ENCODE measurements at regions not wholly inside any gene's neighbourhood (a gene's known extent, or its start where the extent isn't known, plus 50 kb on each side); places are given as distances from the start of the nearest gene placed in this dataset.

- H3K4me3 ChIP-seq (ENCODE audit: low read depth, low read length): no peak overlapping the region
- DNase-seq (ENCODE audit: low read depth): no peak
- no peak for TF ChIP-seq CTCF (IDR thresholded peaks at IDR 0.05; ENCODE audit: insufficient read depth, low read depth, low read length, missing control alignments)
Observed at GRCh38 chr4:17064959-17065358, 166.5 kb upstream of the LDB2 start.

GRCh38 chr4:17063888-17064287, 165.4 kb upstream of the LDB2 start:
- no peak overlapping the region for H3K4me3 ChIP-seq (ENCODE audit: low read depth, low read length)
- DNase-seq (ENCODE audit: low read depth): no peak
- no peak for TF ChIP-seq CTCF (IDR thresholded peaks at IDR 0.05; ENCODE audit: insufficient read depth, low read depth, low read length, missing control alignments)

GRCh38 chr4:17060230-17060629, 161.8 kb upstream of the LDB2 start:
- DNase-seq (ENCODE audit: low read depth): no peak
- no peak overlapping the region for H3K4me3 ChIP-seq (ENCODE audit: low read depth, low read length)
- TF ChIP-seq CTCF (IDR thresholded peaks at IDR 0.05; ENCODE audit: insufficient read depth, low read depth, low read length, missing control alignments): no peak

GRCh38 chr4:17058916-17059741, 160.7 kb upstream of the LDB2 start:
- DNase-seq (ENCODE audit: low read depth): no peak
- TF ChIP-seq CTCF (IDR thresholded peaks at IDR 0.05; ENCODE audit: insufficient read depth, low read depth, low read length, missing control alignments): no peak
- H3K4me3 ChIP-seq (ENCODE audit: low read depth, low read length): no peak overlapping the region

- TF ChIP-seq CTCF (IDR thresholded peaks at IDR 0.05; ENCODE audit: insufficient read depth, low read depth, low read length, missing control alignments): no peak
- no peak overlapping the region for H3K4me3 ChIP-seq (ENCODE audit: low read depth, low read length)
Observed at GRCh38 chr4:17058536-17058915, 160.1 kb upstream of the LDB2 start.

GRCh38 chr4:17057035-17057434, 158.6 kb upstream of the LDB2 start:
- DNase-seq (ENCODE audit: low read depth): no peak
- no peak overlapping the region for H3K4me3 ChIP-seq (ENCODE audit: low read depth, low read length)
- no peak for TF ChIP-seq CTCF (IDR thresholded peaks at IDR 0.05; ENCODE audit: insufficient read depth, low read depth, low read length, missing control alignments)

More at GRCh38 chr4:17058536-17058915, 160.1 kb upstream of the LDB2 start:
- DNase-seq (ENCODE audit: low read depth): no peak

- DNase-seq (ENCODE audit: low read depth): no peak
Observed at GRCh38 chr4:17055788-17056187, 157.3 kb upstream of the LDB2 start.

More at GRCh38 chr4:17055788-17056187, 157.3 kb upstream of the LDB2 start:
- no peak overlapping the region for H3K4me3 ChIP-seq (ENCODE audit: low read depth, low read length)
- no peak for TF ChIP-seq CTCF (IDR thresholded peaks at IDR 0.05; ENCODE audit: insufficient read depth, low read depth, low read length, missing control alignments)
